ENCODE measurements at regions not wholly inside any gene's neighbourhood (a gene's known extent, or its start where the extent isn't known, plus 50 kb on each side); places are given as distances from the start of the nearest gene placed in this dataset.

DNA sequence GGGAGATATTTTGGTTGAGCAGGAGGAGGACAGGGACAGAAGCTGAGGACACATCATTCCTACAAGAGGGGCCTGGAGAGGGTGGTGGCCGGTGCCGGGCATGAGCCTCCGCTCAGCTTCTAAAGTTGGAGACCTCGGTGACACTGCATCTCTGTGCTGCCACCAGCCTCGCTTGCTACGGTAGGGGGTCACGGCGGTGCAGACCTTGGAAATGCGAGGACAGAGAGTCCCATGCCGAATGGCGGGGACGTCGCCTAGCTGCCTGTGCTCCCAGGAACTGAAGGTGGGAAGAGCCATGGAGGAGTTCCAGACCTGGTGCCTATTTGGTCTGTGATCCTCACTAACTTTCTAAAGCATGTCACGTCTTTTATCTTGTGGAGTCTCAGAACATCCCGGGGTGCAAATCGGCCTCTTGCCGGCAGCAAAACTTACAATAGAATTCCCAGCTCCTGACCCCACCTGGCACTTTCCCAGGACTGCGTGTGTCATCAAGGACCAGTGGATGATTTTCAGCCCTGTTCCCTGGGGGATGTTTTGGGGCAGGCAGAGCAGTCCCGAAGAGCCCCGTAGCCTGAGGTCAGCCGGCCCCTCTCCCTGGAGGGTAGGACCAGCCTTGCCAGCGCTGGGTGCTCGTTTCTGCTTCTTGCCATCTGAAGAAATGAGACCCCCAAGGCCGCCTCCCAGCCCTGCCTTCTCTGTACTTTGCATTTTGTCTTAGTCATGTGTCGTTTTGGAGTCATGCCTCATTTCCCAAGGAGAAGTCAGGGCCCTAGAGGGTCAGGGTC, 205.8 kb upstream of the SHH start:
- no peak for TF ChIP-seq CTCF (IDR thresholded peaks at IDR 0.05; ENCODE audit: insufficient read depth, missing control alignments)
- FAIRE-seq (no peak), DNase-seq (ENCODE audit: insufficient read length, low spot score) (no peak)

DNA sequence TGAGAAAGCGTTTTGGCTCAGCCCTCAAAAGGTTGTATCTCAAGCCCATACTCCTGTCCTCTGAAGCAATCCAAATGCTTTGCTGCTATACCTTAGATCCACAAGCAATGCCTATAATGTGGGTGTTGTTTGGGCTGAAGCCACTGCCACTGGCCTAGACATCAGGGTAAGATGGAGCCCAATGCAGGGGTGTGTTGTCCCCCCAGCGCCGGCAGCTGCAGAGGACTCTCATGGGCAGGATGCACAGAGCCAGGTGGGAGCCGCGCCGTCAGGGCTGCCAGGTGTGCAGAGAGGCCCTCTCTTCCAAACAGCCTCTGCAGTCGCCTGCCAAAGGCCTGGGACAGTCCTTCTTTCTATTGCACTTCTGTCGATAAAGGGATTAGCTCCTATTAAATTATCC, 205.2 kb upstream of the SHH start:
- TF ChIP-seq CTCF (IDR thresholded peaks at IDR 0.05; ENCODE audit: insufficient read depth, missing control alignments): no peak
- no peak for FAIRE-seq
- DNase-seq (ENCODE audit: insufficient read length, low spot score): no peak

DNA sequence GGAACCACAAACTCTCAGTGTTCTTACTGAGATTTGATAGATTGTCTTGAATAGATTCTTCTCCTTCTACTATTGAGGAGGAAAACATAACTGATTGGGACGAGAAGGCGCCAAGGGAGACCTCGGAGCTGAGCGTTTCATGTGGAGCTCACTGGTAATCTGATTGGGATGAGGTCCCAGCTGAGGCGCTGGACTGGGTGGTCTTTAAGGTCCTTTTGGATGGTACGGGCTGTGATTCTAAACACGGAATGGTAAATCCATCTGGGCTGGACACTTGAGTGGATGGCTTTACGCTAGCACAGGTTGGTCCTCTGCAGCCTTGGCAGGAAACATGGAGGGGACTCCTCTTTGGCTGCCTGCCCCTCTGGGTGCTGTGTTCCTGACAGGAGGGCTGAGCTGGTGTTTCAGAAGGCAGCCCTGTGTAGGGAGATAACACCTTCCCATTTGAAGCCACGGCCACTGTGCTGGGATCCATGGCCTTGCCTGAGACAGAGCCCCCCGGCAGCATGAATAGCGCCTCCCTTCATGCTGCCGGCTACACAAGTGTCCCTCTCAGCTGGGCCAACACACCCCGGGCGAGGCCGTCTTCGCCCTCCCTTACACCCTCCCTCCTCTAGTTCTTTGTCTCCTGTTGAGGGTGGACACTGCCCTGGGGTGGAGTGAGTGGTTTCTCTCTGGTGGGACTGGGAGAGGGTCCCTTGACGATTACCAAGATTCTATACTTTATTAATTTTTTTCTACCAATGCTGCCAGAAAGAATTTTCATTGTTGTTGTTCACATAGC, 203.2 kb upstream of the SHH start:
- no peak for TF ChIP-seq CTCF (IDR thresholded peaks at IDR 0.05; ENCODE audit: insufficient read depth, missing control alignments)
- DNase-seq (ENCODE audit: insufficient read length, low spot score) (no peak), FAIRE-seq (no peak)

- FAIRE-seq (no peak), DNase-seq (ENCODE audit: insufficient read length, low spot score) (no peak)
- TF ChIP-seq CTCF (IDR thresholded peaks at IDR 0.05; ENCODE audit: insufficient read depth, missing control alignments): no peak
Observed at GRCh38 chr7:156014808-156015207, 202.5 kb upstream of the SHH start.

DNA sequence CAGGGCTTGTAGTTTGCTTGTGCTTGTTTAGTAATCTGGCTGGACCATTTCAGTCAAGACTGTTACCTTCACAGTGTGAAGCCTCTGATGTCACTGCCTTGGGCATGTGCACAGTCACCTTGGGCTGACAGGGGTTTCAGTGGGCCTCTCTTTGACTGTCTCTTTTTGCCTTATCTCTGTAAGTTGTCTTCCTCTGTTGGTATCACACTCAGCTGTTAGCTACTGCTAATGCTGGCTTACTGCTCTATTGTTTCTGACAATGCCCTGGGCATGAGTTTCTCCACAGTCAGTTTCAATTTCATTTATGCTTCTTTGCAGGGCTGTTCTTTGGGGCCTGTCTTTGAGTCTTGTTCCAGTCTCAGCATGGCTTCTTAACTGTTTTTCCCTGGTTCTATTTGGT, 201.9 kb upstream of the SHH start:
- no peak for TF ChIP-seq CTCF (IDR thresholded peaks at IDR 0.05; ENCODE audit: insufficient read depth, missing control alignments)
- FAIRE-seq (no peak), DNase-seq (ENCODE audit: insufficient read length, low spot score) (no peak)

DNA sequence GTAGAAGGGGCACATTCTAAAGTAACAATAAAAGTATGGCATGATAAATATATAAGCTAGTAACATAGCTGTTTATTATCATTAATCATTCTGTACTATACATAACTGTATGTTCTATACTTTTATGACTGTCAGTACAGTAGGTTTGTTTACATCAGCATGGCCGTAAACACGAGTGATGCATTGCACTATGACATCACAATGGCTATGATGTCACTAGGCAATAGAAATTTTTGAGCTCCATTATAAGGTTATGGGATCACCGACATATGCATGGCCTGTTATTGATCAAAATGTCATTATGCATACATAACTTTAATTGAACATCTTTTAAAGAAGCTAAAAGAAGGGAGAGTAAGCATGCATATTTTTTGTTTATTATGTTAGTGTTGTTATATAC, 200.1 kb upstream of the SHH start:
- FAIRE-seq: no peak

More for the DNA sequence above, 200.1 kb upstream of the SHH start:
- no peak for TF ChIP-seq CTCF (IDR thresholded peaks at IDR 0.05; ENCODE audit: insufficient read depth, missing control alignments)
- DNase-seq (ENCODE audit: insufficient read length, low spot score): no peak

All from D721Med (cell line).